Neural crest cell (in vitro differentiated cells): ENCODE measurements at regions not wholly inside any gene's neighbourhood (a gene's known extent, or its start where the extent isn't known, plus 50 kb on each side); places are given as distances from the start of the nearest gene placed in this dataset.

ENCODE experiments used
- DNase-seq: peaks from one replicate; pipeline ENCODE4 v3.0.0; 2021; ENCODE audit warnings: low read depth, mixed read lengths, low spot score
- H3K27ac Mint-ChIP-seq: one replicate; pipeline ENCODE4 v1.8.0; 2021; ENCODE audit warnings: mild to moderate bottlenecking, mixed read lengths; ENCODE audit not compliant: unreplicated experiment
- H3K27me3 Mint-ChIP-seq: 2 replicates; pipeline ENCODE4 v1.8.0; 2021; ENCODE audit warnings: low read depth, mild to moderate bottlenecking, mixed read lengths
- H3K36me3 Mint-ChIP-seq: 2 replicates; pipeline ENCODE4 v1.8.0; 2021; ENCODE audit warnings: low read depth, mild to moderate bottlenecking, mixed read lengths
- H3K4me1 Mint-ChIP-seq: 2 replicates; pipeline ENCODE4 v1.8.0; 2021; ENCODE audit warnings: mixed read lengths
- H3K4me3 Mint-ChIP-seq: one replicate; pipeline ENCODE4 v1.8.0; 2021; ENCODE audit warnings: mild to moderate bottlenecking, mixed read lengths
- H3K9me3 Mint-ChIP-seq: 2 replicates; pipeline ENCODE4 v1.8.0; 2021; ENCODE audit warnings: mixed read lengths
- TF ChIP-seq, protein P1 (sequence below): fragments of 200-600 bp; sonication (generic); conservative IDR thresholded peaks from 2 replicates; pipeline ENCODE4 v1.5.0; 2021; ENCODE audit warnings: antibody characterized with exemption, mild to moderate bottlenecking

DNA sequence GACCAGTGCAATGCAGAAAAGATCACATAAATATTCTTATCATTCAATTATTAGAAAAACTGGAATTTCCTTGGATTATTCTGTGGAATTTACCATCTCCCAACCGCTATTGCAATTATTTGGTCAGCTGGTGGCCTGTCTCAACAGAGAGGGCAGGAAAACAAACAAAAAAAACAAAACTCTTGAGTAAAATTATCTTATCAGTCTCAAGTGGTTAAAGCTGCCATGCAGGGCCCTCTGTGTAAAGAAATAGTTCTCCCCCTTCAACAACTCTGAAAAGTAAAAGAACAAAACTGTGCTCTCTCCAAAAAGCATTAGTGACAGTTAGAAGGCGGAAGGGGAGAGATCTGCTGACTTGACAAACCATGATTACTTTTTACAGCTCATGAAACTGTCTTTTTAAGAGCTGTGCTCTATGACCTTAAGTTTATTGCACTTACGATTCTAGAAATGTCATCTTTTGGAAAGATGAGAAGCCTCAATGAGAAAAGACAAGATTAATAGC, 152.3 kb downstream of the DLEU7 start:
- Mint-ChIP-seq H3K27ac (no peak overlapping the region), H3K27me3 (no peaks in the 10 kb centered on the region), H3K9me3 (peaks cover 3% of the 10 kb centered on the region), H3K36me3 (peaks cover 4% of the 10 kb centered on the region), H3K4me3 (no peak overlapping the region), H3K4me1 (peaks cover 58% of the 10 kb centered on the region)
- TF ChIP-seq, protein P1, sequence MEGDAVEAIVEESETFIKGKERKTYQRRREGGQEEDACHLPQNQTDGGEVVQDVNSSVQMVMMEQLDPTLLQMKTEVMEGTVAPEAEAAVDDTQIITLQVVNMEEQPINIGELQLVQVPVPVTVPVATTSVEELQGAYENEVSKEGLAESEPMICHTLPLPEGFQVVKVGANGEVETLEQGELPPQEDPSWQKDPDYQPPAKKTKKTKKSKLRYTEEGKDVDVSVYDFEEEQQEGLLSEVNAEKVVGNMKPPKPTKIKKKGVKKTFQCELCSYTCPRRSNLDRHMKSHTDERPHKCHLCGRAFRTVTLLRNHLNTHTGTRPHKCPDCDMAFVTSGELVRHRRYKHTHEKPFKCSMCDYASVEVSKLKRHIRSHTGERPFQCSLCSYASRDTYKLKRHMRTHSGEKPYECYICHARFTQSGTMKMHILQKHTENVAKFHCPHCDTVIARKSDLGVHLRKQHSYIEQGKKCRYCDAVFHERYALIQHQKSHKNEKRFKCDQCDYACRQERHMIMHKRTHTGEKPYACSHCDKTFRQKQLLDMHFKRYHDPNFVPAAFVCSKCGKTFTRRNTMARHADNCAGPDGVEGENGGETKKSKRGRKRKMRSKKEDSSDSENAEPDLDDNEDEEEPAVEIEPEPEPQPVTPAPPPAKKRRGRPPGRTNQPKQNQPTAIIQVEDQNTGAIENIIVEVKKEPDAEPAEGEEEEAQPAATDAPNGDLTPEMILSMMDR: no peak
- no peak for DNase-seq

GRCh38 chr13:50691681-50692263, 151.7 kb downstream of the DLEU7 start:
- Mint-ChIP-seq H3K27me3 (no peaks in the 10 kb centered on the region), H3K4me3 (peak overlapping the region; percentile 9)
- TF ChIP-seq, protein P1: no peak

DNA sequence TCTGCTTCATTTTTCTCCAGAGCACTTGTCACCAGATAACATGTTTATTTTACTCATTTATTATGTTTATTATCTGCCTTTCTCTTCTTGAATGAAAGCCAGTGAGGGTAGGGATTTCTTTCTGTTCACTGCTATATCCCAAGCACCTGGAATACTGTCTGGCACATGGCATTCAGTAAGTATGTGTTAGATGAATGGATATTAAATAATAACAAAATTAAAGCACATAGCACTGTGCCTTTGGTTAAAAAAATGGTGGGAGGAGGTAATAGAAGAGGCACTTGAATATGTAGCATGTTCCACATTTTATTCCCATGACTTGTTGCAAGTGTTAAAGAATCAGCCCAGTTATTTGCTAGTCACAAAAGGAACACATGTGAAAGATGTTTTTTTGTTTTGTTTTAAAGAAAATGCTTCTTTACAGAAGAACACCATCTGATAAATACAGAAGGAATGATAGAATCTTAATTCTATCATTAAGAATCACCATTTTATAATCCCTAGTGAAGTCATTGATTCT, 151.0 kb downstream of the DLEU7 start:
- Mint-ChIP-seq H3K4me1 (peaks cover 56% of the 10 kb centered on the region), H3K9me3 (no peaks in the 10 kb centered on the region), H3K4me3 (peak overlapping the region; percentile 9), H3K27me3 (no peaks in the 10 kb centered on the region), H3K27ac (no peak overlapping the region), H3K36me3 (no peaks in the 10 kb centered on the region)
- TF ChIP-seq, protein P1: no peak
- DNase-seq: no peak

More at GRCh38 chr13:50691681-50692263, 151.7 kb downstream of the DLEU7 start:
- Mint-ChIP-seq H3K9me3 (peaks cover 3% of the 10 kb centered on the region), H3K4me1 (peaks cover 57% of the 10 kb centered on the region), H3K36me3 (peaks cover 4% of the 10 kb centered on the region), H3K27ac (no peak overlapping the region)
- no peak for DNase-seq

DNA sequence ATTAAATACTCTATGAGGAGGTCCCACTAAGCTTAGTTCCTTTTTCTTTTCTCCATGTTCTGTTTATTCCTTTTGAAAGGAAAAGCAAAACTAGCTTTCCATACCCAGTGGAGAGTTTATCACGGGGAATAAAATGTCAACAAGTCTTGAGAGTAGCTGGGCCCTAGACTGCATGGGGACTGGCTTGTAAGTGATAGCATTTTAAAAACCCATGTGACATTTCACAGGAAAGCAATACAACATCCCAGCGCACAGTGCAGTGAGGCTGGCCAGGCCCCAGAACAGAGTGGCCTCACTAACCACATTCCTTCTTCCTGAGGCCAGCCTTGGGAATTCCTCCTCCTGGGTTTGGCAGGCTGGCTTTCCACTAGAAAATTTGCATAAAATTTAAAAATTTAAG, 149.8 kb downstream of the DLEU7 start:
- peak overlapping the region; percentile 86 for H3K27ac Mint-ChIP-seq
- TF ChIP-seq, protein P1: no peak
- H3K4me1 Mint-ChIP-seq: peaks cover 57% of the 10 kb centered on the region
- H3K27me3 Mint-ChIP-seq: no peaks in the 10 kb centered on the region
- no peaks in the 10 kb centered on the region for H3K36me3 Mint-ChIP-seq
- H3K9me3 Mint-ChIP-seq: no peaks in the 10 kb centered on the region
- H3K4me3 Mint-ChIP-seq: peak overlapping the region; percentile 11
- no peak for DNase-seq

GRCh38 chr13:50697746-50698539, 145.5 kb downstream of the DLEU7 start:
- Mint-ChIP-seq H3K27me3 (no peaks in the 10 kb centered on the region), H3K9me3 (no peaks in the 10 kb centered on the region), H3K27ac (no peak overlapping the region), H3K4me1 (peaks cover 42% of the 10 kb centered on the region), H3K36me3 (no peaks in the 10 kb centered on the region), H3K4me3 (no peak overlapping the region)
- TF ChIP-seq, protein P1: no peak
- DNase-seq: no peak
